ENCODE measurements at regions not wholly inside any gene's neighbourhood (a gene's known extent, or its start where the extent isn't known, plus 50 kb on each side); places are given as distances from the start of the nearest gene placed in this dataset.

- Histone ChIP-seq H3K4me3 (no peak overlapping the region), H3K27ac (peak overlapping the region in 1 of 2 donors; percentile 35)
- DNase-seq (ENCODE audit: low spot score): no peak
- TF ChIP-seq CTCF (IDR thresholded peaks at IDR 0.05): no peak
Measured at GRCh38 chr1:14109276-14109635, 409.3 kb downstream of the PRDM2 start.

DNA sequence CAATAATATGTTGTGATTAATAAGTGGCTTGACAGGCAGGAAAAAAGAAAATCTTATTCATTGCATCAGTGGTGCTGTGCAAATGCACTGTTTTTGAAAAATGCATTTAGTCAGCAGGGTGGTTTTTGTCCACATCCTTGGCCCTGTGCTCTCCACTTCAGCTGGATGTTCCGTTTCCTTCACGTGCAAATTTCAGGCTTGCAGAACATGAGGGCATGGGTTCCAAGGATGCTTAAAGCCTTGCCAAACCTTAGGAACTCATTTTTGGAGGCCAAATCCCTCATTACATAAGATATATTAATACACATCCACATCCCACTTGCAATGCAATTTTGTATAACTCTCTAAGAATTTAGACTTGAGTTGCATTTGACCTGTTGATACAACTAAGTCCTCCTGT, 410.1 kb downstream of the PRDM2 start:
- Histone ChIP-seq H3K27ac (no peak overlapping the region), H3K4me3 (no peak overlapping the region)
- TF ChIP-seq CTCF (IDR thresholded peaks at IDR 0.05): no peak
- DNase-seq (ENCODE audit: low spot score): no peak

GRCh38 chr1:14111121-14111520, 411.1 kb downstream of the PRDM2 start:
- Histone ChIP-seq H3K4me3 (no peak overlapping the region), H3K27ac (no peak overlapping the region)
- DNase-seq (ENCODE audit: low spot score): no peak
- TF ChIP-seq CTCF (IDR thresholded peaks at IDR 0.05): no peak

DNA sequence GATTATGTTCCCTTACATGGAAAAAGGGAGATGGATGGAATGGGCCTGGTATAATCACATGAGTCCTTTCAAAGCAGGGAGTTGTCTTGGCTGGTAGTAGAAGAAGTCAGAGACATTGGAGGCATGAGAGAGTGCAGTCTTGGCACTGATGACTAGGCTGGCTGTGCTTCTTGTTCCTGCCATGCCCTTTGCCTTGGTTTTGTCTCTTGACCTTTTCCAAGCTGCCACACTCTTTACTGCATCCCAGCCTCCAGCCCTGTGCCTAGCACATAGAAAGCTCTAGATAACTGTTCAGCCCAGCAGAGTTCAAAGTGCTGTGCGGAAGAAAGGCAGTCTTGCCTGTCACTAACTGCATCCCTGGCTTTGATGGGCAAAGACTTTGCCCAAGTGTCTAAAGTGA, 412.6 kb downstream of the PRDM2 start:
- Histone ChIP-seq H3K4me3 (no peak overlapping the region), H3K27ac (no peak overlapping the region)
- TF ChIP-seq CTCF (IDR thresholded peaks at IDR 0.05): no peak
- DNase-seq (ENCODE audit: low spot score): no peak

DNA sequence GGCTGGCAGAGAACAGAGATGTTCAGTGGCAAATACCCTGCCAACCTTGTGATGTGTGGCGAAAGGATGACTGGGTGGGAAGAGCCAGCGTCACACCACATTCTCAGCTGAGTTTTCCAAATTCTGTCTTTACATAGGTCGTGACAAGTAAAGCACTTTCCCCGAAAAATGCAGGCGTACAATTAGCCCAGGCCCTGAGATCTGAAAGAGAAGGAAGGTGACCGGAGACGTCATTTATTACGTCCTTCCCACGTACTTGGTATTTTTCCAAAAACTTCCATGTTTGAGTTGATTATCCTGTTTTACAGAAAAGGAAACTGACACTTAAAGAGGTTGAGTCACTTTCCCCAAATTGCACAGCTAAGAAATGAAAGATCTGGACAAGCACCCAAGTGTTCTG, 413.3 kb downstream of the PRDM2 start:
- no peak for TF ChIP-seq CTCF (IDR thresholded peaks at IDR 0.05)
- DNase-seq (ENCODE audit: low spot score): no peak
- Histone ChIP-seq H3K4me3 (no peak overlapping the region), H3K27ac (no peak overlapping the region)

GRCh38 chr1:14113841-14114567, 414.0 kb downstream of the PRDM2 start:
- DNase-seq (ENCODE audit: low spot score): no peak
- H3K27ac ChIP-seq: no peak overlapping the region

More at GRCh38 chr1:14113841-14114567, 414.0 kb downstream of the PRDM2 start:
- H3K4me3 ChIP-seq: no peak overlapping the region
- no peak for TF ChIP-seq CTCF (IDR thresholded peaks at IDR 0.05)
